ENCODE measurements at regions not wholly inside any gene's neighbourhood (a gene's known extent, or its start where the extent isn't known, plus 50 kb on each side); places are given as distances from the start of the nearest gene placed in this dataset.

DNA sequence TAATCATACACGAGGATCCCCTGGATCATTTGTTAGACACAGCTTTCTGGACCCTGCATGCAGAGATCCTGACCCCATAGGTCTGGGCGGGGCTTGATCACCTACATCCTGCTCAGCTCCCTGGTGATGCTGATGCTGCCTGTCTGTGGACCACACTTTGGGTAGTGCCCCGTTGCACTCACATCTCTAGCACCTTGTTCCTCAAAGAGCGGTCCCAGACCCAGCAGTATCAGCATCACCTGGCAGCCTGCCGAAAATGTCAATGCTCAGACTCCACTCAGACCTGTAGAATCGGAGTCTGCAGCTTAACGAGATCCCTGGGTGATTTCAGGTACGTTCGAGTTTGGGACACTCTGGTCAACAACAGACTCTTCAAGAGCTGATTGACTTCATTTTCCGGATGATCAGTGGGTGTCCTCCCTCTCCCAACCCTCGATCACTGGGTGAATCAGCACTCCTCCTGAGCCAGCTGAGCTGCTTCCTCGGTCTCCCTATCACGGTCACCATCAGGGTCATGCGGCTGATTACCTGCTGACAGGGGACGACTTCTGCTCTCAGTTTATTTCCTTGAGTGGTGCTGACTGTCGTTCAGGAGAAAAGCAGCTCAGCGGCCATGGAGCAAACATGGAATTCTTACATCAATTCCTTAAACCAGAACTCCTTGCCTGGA, 150.6 kb upstream of the RAB12 start:
- no peak for DNase-seq

DNA sequence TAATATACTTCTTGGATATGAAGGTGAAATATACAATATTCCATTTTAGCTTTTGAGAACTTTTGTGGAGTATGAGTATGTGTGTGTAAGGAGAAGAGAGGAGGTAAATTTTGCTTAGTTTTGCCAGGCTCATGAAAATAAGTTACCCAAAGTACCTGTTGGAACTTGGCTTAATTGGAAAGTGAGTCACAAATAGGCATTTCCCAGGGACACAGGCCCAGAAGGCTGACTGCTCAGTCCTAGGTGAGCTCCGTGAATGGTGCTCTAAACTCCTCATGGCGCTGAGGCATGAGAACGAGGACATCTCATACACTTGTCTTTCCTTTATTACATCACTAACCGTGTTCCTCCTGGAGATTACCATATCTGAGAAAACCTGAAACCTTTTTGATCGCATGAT, 148.5 kb upstream of the RAB12 start:
- no peak for DNase-seq

DNA sequence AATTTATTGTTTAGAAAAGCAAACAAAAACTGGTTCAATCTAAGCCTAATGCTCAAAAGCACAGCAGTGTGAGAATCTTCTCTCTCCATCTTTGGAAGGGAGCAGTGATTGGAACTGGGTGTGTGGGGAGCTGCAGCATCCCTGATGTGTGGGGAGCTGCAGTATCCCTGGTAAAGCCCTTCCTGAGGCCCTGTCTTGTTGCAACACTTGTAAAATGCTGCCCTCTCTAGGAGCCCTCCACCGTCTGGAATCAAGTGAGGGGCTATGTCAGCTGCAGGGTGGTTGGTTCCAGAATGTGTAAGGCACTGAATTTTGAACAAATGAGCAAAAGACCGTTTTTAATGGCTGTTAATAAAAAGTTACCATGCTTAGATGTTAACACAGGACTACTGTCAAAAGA, 147.7 kb upstream of the RAB12 start:
- DNase-seq: no peak

DNA sequence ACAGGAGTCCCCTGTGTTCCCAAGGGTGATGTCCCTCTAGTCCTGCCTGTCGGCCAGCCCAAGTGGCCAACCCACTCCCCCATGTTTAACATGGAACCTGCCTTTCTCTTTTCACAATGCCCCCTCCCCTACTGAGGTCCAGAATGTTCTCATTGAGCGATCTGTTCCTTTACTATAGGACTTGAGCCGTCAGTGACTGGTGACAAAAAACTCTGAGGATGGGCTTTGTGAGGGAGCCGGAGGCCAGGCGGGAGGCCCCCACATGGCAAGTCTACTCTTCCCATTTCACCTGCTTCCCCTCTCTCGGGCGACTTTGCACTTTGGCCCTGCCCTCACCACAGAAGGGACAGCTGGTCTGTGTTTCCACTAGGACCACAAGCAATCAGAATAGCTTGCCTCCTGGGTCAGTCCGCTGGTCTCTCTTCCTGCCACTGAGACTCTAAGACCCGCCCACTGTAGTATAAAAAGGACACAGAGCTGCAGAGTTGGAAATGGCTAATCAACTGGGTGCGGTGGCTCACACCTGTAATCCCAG, 146.5 kb upstream of the RAB12 start:
- DNase-seq: no peak

DNA sequence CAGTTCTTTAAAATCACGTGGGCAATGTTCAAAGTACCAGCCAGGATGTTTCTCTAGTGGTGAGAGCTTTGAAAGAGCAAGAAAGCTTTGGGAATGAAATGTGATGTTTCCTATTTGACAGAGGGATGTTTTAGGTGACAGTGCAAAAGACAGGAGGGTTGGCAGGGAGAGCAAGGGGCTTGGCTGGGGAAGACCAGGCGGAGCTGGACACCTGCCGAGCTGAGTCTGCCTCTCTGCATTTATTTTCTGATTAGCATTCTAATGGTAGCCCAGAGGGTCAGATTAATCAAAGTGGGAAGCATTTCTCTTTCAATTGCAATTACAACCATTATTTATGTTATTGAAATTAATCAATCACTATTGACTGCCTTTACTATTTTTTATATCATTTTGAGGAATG, 145.4 kb upstream of the RAB12 start:
- no peak for DNase-seq

DNA sequence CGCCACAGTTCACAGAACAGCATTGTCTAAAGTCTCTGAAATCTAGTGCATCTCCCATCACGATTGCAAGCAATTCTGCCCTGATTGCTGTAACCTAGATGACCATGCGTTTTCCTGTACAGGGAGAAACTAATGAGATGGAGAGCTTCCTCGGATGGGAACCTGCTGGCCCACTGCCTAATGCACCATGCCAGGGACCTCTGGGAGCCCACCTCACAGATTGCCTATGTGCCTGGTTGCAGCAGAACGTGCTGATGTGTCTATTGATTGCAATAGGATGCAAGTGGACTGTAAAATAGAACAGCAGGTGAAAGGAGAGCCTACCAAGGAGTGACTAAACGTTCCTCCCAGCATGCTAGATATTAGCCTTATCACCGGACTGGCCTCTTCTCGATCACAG, 141.0 kb upstream of the RAB12 start:
- DNase-seq: no peak

DNA sequence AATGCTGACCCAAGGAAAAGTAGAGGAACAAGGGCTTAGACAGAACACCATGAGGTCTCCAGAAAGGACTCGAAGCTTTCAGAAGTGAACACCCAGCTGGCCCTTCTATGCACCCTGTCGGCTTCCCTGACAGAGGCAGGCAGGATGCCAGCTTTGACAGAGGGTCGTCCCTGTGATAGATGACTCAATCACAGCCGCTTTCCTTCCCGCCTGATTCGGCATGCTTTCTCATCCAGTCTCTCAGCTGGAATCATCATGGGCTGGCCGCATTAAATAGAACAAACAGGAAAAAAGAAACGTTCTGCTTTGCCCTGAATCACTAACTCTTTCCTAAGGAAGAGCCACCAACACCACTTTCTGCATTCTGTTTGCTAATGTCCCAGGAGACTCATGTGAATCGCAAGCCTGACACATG, 140.3 kb upstream of the RAB12 start:
- no peak for DNase-seq

DNA sequence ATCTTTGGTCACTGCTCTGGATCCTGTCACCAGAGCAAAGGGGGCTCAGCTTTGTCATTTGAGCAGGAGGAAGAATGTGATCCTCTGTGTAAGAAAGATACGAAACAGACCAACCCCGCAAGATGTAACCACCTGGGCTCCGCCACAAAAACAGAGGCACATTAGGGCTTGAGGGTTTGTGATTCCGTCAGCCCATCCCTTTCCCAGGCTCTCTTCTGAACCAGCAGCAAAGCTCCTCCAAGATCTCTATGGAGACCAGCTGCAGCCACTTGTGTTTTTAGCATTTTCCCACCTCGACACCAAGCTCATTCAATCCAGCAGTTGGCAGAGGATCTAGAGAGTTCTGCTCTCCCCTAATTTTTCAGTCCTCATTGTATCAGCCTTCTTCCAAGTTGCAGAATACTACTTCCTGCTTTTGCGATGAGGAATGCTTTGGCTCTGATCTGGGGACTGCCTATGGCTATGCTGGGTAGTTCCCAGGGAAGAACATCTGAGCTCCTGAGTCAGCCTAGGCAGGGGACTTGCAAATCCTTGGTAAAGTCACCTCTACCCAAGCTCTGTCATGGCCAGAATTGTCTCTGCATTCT, 139.6 kb upstream of the RAB12 start:
- no peak for DNase-seq

DNA sequence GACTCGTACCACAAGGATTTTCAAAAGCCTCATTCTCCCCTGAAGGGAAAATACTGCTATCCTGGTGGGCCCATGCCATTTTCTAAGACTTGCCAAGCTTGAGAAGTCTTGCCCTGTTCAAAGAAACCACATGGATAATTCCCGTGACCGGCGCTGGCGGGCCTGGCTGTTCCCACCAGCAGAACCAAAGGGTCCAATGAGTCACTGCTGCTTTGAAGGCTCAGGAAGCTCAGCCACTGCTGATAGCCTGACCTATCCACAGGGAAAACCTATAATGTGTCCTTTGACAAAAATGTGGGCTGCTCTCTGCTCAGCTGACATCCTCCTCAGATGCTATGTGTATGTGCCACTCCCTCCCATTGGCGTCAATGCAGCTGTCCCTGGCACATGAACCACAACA, 137.9 kb upstream of the RAB12 start:
- DNase-seq: no peak

DNA sequence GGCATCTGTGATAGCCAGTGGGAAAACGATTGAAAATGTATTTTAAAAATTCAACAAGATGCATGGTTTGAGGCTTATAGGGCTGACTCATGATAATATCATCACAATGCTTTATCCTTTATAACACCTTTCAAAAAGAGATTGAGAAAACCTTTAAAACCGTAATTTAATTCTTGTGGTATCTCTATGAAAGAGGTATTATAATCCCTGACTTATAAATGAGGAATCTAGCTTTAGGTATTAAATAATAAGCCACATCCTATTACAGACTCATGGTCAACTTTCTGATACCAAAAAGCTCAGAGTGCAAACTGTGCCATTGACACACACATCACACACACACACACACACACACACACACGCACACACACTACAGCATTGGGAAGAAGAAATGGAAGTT, 134.6 kb upstream of the RAB12 start:
- no peak for DNase-seq

DNA sequence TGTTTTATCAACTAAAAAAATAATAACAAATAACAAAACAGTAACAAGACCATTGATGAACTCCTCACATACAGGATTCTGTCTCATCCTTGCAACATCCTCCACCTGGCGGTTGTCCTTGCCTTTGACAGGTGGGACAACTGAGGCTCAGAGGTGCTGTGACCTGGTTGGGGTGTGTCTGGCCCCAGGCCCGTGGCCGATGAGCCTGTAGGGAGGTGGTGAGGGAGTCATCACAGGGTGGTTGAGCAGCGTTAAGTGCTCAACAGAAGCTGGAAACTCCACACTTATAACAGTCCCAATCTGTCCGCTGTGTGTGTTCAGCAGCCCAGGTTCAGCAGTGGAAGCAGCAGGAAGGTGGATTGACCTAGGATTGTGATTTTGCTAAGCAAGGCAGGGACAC, 131.6 kb upstream of the RAB12 start:
- DNase-seq: no peak

DNA sequence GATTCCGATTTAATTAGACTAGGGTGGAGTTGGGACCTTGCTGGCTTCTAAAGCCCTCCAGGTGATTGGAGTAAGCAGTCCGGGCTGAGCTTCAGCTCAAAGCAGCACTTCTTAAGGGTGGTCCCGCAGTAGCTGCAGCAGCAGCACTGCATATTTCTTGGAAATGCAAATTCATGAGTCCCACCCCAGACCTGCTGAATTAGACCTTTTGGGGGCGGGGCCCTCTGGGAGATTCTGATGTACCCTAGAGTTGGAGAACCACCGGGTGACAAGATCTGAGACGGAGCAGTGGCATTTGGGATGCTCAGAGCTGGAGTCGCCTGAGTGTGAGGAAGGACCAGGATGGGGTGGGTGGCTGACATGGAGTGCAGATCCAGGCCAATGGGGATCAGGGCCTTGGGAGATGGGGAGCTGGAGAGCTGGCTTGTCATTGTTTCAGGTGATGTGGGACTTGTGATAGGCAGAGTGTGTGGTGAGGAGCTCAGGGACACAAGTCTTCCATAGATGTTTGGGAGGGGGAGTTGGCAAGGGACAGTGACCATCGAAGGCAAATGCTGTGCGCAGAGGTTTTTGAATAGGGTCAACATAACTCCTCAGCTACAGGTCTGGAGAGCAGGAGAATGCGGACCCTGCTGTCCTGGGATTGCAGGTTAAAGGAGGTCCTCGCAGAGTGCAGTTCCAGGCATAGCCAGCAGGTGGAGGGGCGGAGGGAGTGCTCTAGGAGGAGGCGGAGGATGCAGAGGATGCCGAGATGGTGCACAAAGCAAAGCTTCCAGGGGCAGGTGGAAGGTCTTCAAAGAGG, 130.9 kb upstream of the RAB12 start:
- peak; percentile 23 for DNase-seq

DNA sequence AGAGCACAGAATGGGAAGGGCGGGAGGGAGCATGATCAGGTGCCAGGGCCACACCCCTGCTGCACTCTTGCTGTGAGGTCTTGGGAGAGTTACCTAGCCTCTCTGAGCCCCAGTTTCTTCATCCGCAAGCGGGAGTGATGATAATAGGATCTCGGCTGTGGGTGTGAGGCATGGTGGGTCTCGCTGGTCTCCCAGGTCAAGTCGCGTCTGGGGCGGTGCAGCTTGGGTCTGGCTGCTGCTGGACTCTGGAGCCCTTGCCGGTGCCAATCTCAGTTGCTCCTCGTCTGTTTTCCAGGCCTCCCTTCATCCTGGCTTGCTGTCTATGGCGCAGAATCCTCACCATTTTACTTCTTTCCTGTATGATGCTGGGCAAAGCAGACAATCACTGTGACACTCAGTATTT, 130.3 kb upstream of the RAB12 start:
- DNase-seq: no peak

DNA sequence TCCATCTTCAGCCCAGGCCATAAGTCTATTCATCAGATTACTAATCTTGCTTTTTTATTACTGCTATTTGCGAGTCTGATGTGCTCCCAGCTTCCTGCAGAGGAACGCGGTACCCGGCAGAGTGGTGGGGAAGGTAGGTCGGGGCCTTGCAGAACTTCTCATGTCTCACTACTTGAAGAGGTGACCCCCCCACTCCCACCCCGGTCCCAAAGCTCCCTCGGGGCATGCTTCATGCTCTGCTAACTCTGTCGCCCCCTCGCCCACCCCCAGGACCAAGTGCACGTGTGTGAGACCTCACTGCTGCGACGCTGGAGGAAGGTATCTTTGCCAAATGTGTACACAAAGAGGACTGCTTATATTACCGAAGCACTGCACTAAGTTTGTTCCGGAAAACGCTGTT, 129.4 kb upstream of the RAB12 start:
- DNase-seq: no peak

DNA sequence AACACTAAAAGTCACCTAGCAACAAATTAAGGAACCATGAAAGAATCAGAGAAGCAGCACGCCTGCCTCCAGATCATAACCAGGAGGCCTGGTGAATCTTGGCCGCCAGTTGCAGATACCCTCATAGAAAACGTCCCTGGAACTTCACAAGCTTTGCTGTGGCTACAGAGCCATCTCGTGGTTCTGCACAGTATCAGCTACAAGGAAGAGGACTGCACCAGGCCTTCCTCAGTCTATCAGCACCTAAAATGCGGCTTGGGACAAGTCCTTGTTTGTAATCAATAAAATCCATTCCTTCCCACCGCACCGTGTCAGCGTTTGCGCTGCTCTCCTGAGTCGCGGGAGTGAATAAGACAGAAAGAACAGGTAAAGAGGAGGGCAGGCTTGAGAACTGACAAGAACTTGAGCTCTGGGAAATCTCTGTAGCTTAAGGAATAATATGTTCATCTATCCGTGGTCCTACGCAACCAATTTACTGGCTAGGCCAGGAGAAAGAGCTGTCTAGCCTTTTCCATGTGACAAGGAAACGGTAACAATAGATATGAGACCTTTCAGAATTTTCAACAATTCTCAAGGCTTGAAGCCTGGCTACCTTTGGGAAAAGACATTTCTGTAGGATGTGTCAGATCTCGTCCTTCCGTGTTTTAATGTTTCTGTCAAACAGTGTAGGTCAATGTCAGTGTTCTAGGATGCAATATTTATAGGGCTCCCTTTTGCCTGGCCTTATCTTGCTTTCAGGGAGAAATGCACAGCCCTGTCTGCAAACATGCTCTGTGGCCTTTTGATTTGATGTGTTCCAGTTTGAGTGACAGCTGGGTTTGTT, 128.5 kb upstream of the RAB12 start:
- no peak for DNase-seq

DNA sequence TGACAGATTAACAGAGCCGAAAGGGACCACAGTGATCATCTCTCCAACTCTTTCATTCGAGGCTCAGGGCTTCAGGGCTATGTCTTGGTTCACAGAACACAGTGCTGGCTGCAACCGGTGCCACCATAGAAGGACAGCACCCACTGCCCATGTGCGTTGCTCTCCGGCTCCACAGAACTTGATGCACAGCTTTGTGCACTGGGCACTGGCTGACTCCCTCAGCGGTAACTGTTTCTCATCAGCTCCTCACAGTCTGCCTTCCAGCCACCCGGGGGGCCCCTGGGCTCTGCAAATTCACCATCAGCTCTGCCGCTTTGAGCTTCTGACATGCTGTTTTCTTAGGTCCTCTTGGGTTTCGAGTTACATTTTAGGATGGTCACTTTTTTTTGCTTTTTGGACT, 124.3 kb upstream of the RAB12 start:
- no peak for DNase-seq

DNA sequence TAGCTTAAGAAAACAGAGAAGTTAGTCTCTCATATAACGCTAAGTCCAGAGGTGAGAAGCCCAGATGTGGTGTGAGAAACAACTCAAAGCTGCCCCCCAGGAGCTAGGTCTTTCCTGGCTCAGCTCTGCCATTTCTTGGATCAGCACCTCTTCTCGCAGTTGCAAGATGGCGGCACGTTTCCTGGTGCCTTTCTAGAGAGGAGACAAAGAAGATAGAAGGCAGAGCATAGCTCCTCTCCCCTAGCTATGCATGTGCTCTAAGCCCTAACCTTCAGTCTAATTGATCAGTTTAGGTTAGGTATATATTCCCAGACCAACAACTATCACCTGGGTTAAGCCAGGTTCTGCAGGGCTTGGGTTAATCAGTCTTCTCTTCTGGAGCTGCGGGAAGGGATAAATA, 119.5 kb upstream of the RAB12 start:
- DNase-seq: no peak

DNA sequence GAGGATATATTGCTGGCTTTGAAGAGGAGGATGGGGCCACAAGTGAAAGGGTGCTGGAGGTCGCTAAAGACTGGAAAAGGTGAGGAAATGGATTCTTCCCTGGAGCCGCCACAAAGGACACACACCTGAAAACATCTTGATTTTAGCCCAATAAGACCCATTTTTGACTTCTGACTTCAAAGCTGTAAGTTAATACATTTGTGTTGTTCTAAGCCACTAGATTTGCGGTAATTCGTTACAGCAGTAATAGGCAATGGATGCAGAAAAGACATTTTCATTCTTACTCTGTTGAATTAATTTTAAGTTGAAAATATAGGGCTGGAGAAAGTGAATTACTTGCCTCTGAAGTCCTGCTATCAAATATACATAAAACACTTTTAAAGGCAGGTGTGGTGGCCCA, 117.7 kb upstream of the RAB12 start:
- DNase-seq: no peak

DNA sequence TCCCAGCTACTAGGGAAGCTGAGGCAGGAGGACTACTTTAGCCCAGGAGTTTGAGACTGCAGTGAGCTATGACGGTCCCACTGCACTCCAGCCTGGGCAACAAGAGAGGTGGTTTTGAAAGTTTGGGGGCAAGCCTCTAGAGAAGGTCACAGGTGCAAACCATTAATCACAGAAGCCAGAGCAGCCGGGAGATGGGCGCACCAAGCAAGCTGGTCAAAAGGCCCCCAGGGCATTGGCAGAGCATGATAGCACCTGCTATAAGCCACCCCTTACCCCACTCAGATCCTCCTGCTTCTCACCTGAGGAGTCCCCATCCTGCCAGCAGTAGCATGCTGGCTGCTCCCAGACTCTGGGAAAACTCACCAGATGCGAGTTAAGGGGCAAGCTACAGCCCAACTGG, 116.1 kb upstream of the RAB12 start:
- DNase-seq: no peak

DNA sequence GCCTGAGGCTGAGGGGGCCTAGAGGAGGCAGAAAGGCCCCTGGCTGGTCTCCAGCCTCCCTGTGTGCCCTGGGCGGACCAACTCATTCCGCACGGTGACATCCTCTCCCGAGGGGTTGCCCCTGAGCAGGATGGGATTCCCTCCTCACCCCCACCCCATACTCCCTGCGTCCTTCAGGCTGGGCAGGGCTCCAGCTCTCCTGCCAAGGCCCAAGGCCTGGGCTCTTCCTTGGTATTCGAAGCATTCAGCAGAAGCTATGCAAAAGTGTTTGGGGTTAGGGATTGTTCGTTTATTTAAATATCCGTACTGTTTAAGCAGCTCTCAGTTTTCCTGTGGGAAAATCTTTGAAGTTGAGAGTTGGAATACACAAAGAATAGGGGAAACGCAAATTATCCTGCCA, 113.1 kb upstream of the RAB12 start:
- DNase-seq: no peak

DNA sequence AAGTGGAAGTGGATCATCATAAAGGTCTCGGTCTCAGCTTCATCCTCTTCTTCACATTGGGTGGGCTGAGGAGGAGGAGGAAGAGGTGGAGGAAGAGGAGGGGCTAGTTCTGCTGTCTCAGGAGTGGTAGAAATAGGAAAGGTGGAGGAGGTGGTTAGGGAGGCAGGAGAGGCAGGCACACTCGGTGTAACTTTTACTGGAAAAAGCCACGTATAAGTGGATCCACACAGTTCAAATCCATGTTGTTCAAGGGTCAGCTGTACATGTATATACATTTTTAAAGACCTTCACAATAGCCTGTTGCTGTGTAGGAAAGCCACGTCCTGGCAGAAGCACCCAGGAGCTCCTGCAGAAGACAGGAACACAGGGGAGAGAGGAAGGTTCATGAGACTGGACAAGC, 110.3 kb upstream of the RAB12 start:
- no peak for DNase-seq

DNA sequence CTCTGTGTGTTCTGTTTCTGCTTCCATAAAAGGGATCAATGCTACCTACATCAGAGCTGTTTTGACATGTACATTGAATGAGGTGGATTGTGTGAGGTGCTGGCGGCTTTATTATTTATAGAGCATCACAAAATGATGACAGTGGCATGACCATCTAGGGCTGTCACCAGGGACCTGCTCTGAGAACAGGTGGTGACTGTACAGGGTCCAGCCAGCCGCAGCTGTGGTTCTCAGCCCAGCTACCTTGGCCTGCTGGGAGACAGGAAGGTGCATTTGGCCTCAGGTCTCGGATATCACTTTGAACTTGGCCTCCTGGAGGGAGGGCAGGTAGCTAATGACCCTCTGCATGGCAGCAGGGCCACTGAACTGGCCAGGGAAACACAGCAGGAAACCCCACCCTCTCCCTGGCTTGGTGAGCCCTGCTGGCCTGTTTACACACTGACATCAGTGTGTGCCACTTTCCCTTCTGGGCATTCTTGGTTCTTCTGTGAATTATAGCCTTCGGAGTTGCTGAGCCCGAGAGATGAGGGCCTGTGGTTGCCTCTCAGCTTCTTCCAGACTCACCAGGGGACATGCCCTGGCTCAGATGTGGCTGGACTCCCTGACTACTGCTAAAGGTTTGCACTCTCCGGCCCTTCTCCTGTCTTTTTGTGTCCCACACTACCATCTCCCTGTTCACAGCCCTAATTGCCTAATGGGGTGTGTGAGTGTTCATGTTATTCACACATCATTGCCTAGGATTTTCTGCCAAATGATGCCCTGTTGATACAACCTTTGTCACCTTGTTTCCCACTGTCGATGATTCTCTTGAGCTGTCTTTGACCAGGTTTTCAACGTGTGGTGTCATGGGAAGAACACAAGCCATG, 109.2 kb upstream of the RAB12 start:
- no peak for DNase-seq
